ENCODE measurements at regions not wholly inside any gene's neighbourhood (a gene's known extent, or its start where the extent isn't known, plus 50 kb on each side); places are given as distances from the start of the nearest gene placed in this dataset.

DNA sequence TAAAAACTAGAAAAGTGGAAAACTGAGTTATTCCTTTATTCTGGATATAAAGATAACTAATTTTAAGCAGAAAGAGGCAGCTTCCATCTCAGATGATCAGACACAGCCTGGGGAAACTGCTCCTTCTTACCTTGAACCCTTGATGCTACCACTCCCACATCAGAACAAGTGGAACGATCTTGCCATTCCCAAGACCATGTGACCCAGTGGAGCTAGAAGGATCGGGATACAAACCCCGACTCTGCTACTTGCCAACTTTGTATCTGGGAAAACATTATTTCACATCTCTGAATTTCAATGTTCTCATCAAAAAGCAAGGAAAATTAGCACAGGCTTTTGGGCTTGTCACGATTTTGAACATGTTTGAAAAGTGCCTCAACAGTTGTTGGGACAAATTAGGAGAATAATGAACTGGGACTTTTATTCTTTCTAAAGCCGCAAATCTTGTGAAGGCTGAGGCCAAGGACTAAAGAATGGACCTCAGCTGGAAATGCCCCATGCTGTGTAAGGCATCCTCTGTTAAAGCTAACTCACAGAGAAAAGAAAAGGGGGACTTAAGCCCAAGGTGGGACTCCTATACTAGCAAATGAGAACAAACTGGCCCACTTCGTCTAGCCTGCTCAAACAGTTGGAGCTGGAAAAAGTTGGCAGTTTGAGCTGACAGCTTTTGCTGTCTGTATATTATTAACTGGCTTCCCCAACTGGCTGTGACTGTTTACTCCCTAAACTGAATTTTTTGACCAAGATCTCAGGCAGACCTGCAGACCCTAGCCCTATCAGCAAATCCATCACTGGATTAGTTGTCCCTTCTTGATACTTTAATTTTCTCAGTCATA lies 552.3 kb downstream of the EFNA5 start:
- TF ChIP-seq CHD2 (IDR thresholded peaks at IDR 0.05; ENCODE audit: low read length, partially characterized antibody) (no peak), POLR2AphosphoS5 (IDR thresholded peaks at IDR 0.05; ENCODE audit: low read depth, low read length) (no peak), TEAD4 (IDR thresholded peaks at IDR 0.05; ENCODE audit: borderline replicate concordance, insufficient read depth) (no peak), EP300 (IDR thresholded peaks at IDR 0.05; ENCODE audit: borderline replicate concordance in 1 of 2, low read depth in 1 of 2, low read length in 1 of 2) (no peak), TAF1 (IDR thresholded peaks at IDR 0.05; ENCODE audit: borderline replicate concordance, low read depth, low read length) (no peak), GABPA (IDR thresholded peaks at IDR 0.05; ENCODE audit: low read depth) (no peak), GATA2 (CRISPR knock-in tag; IDR thresholded peaks at IDR 0.05) (no peak), MXI1 (IDR thresholded peaks at IDR 0.05; ENCODE audit: low read depth, low read length) (no peak), RCOR1 (IDR thresholded peaks at IDR 0.05; ENCODE audit: low read length) (no peak)
- TF ChIP-seq, protein P1, sequence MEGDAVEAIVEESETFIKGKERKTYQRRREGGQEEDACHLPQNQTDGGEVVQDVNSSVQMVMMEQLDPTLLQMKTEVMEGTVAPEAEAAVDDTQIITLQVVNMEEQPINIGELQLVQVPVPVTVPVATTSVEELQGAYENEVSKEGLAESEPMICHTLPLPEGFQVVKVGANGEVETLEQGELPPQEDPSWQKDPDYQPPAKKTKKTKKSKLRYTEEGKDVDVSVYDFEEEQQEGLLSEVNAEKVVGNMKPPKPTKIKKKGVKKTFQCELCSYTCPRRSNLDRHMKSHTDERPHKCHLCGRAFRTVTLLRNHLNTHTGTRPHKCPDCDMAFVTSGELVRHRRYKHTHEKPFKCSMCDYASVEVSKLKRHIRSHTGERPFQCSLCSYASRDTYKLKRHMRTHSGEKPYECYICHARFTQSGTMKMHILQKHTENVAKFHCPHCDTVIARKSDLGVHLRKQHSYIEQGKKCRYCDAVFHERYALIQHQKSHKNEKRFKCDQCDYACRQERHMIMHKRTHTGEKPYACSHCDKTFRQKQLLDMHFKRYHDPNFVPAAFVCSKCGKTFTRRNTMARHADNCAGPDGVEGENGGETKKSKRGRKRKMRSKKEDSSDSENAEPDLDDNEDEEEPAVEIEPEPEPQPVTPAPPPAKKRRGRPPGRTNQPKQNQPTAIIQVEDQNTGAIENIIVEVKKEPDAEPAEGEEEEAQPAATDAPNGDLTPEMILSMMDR (IDR thresholded peaks at IDR 0.05): no peak
- TF ChIP-seq, protein P2, sequence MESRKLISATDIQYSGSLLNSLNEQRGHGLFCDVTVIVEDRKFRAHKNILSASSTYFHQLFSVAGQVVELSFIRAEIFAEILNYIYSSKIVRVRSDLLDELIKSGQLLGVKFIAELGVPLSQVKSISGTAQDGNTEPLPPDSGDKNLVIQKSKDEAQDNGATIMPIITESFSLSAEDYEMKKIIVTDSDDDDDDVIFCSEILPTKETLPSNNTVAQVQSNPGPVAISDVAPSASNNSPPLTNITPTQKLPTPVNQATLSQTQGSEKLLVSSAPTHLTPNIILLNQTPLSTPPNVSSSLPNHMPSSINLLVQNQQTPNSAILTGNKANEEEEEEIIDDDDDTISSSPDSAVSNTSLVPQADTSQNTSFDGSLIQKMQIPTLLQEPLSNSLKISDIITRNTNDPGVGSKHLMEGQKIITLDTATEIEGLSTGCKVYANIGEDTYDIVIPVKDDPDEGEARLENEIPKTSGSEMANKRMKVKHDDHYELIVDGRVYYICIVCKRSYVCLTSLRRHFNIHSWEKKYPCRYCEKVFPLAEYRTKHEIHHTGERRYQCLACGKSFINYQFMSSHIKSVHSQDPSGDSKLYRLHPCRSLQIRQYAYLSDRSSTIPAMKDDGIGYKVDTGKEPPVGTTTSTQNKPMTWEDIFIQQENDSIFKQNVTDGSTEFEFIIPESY (IDR thresholded peaks at IDR 0.05; ENCODE audit: borderline replicate concordance, low read depth): no peak
- TF ChIP-seq, protein P3, sequence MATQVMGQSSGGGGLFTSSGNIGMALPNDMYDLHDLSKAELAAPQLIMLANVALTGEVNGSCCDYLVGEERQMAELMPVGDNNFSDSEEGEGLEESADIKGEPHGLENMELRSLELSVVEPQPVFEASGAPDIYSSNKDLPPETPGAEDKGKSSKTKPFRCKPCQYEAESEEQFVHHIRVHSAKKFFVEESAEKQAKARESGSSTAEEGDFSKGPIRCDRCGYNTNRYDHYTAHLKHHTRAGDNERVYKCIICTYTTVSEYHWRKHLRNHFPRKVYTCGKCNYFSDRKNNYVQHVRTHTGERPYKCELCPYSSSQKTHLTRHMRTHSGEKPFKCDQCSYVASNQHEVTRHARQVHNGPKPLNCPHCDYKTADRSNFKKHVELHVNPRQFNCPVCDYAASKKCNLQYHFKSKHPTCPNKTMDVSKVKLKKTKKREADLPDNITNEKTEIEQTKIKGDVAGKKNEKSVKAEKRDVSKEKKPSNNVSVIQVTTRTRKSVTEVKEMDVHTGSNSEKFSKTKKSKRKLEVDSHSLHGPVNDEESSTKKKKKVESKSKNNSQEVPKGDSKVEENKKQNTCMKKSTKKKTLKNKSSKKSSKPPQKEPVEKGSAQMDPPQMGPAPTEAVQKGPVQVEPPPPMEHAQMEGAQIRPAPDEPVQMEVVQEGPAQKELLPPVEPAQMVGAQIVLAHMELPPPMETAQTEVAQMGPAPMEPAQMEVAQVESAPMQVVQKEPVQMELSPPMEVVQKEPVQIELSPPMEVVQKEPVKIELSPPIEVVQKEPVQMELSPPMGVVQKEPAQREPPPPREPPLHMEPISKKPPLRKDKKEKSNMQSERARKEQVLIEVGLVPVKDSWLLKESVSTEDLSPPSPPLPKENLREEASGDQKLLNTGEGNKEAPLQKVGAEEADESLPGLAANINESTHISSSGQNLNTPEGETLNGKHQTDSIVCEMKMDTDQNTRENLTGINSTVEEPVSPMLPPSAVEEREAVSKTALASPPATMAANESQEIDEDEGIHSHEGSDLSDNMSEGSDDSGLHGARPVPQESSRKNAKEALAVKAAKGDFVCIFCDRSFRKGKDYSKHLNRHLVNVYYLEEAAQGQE (IDR thresholded peaks at IDR 0.05; ENCODE audit: low read depth, low read length): no peak
